ENCODE measurements at regions not wholly inside any gene's neighbourhood (a gene's known extent, or its start where the extent isn't known, plus 50 kb on each side); places are given as distances from the start of the nearest gene placed in this dataset.
A peak's percentile ranks its signal among the peaks of the same experiment; 100 is the strongest.

GRCh38 chr2:12795851-12796250, 79.1 kb downstream of the TRIB2 start:
- DNase-seq = no peak

- no peak for DNase-seq
Measured at GRCh38 chr2:12796657-12797056, 79.9 kb downstream of the TRIB2 start.

GRCh38 chr2:12797815-12798214, 81.1 kb downstream of the TRIB2 start:
- DNase-seq = no peak

GRCh38 chr2:12803607-12804006, 86.9 kb downstream of the TRIB2 start:
- DNase-seq = no peak

- no peak for DNase-seq
Measured at GRCh38 chr2:12804091-12804856, 87.5 kb downstream of the TRIB2 start.

- DNase-seq = no peak
Measured at GRCh38 chr2:12805033-12805432, 88.3 kb downstream of the TRIB2 start.

GRCh38 chr2:12806549-12807242, 90.0 kb downstream of the TRIB2 start:
- no peak for DNase-seq

GRCh38 chr2:12807907-12808810, 91.4 kb downstream of the TRIB2 start:
- no peak for DNase-seq

GRCh38 chr2:12809526-12809925, 92.8 kb downstream of the TRIB2 start:
- DNase-seq = no peak

GRCh38 chr2:12811916-12812315, 95.2 kb downstream of the TRIB2 start:
- no peak for DNase-seq

- DNase-seq = no peak
Measured at GRCh38 chr2:12813166-12813565, 96.4 kb downstream of the TRIB2 start.

GRCh38 chr2:12816379-12817306, 99.9 kb downstream of the TRIB2 start:
- peak; percentile 11 for DNase-seq

GRCh38 chr2:12817870-12818269, 101.1 kb downstream of the TRIB2 start:
- DNase-seq = peak; percentile 8

- DNase-seq = no peak
Measured at GRCh38 chr2:12818416-12819102, 101.8 kb downstream of the TRIB2 start.

- DNase-seq = no peak
Measured at GRCh38 chr2:12819103-12819475, 102.4 kb downstream of the TRIB2 start.

GRCh38 chr2:12819721-12820120, 103.0 kb downstream of the TRIB2 start:
- DNase-seq = no peak

GRCh38 chr2:12821656-12822055, 104.9 kb downstream of the TRIB2 start:
- DNase-seq = peak; percentile 13

- no peak for DNase-seq
Measured at GRCh38 chr2:12824351-12824777, 107.6 kb downstream of the TRIB2 start.

- DNase-seq = no peak
Measured at GRCh38 chr2:12824778-12825379, 108.1 kb downstream of the TRIB2 start.

GRCh38 chr2:12826781-12827180, 110.0 kb downstream of the TRIB2 start:
- DNase-seq = no peak

GRCh38 chr2:12827721-12828120, 111.0 kb downstream of the TRIB2 start:
- no peak for DNase-seq

Data from stimulated activated CD4-positive, alpha-beta T cell treated with anti-CD3 and anti-CD28 coated beads, Interleukin-15, amount 100 ng/mL, for 24 hours (primary cell).